B cell (primary cell): ENCODE measurements at regions not wholly inside any gene's neighbourhood (a gene's known extent, or its start where the extent isn't known, plus 50 kb on each side); places are given as distances from the start of the nearest gene placed in this dataset.
A peak's percentile ranks its signal among the peaks of the same experiment; 100 is the strongest.

ENCODE experiments used
- ATAC-seq: fragments of 200-7000 bp; cut with Tn5 transposase; one replicate; pipeline ENCODE4 v1.10.0; 2021; ENCODE audit warnings: low read depth, mild to moderate bottlenecking, moderate number of reproducible peaks, moderate library complexity
- CTCF ChIA-PET: fragments of 350-600 bp; sonication (Branson Sonifier 250); formaldehyde crosslinking; loops from one replicate; lab custom pipeline; 2021; ENCODE audit warnings: antibody characterized with exemption, inconsistent platforms; lab: Charles Lee
- POLR2A ChIA-PET: fragments of 350-600 bp; sonication (Branson Sonifier 250); formaldehyde crosslinking; loops from one replicate; lab custom pipeline; 2021; ENCODE audit warnings: antibody characterized with exemption; lab: Charles Lee
- DNase-seq: peaks from one replicate; pipeline ENCODE4 v3.0.0; 2013
- H2AFZ ChIP-seq: 2 replicates; pipeline ENCODE4 v1.6.1; 2012; ENCODE audit warnings: mild to moderate bottlenecking, low read depth, low read length; ENCODE audit not compliant: insufficient read depth, poor library complexity, severe bottlenecking
- H3K27ac ChIP-seq, 2 donors: 1 replicate in 1 of 2; 2 replicates in 1 of 2; pipeline ENCODE4 v1.5.1; 2012 to 2013; ENCODE audit warnings: low read length in 2 of 2, mild to moderate bottlenecking in 2 of 2, moderate library complexity in 1 of 2
- H3K27me3 ChIP-seq, 4 experiments: fragments of 200-600 bp in 1 of 4; sonication (generic) in 1 of 4; replicated peaks in 1 of 4; 1 replicate in 2 of 4; 2 replicates in 2 of 4; pipeline versions ENCODE4 v1.6.1 to v1.7.0; 2013 to 2016; ENCODE audit warnings: low read length in 3 of 4, mild to moderate bottlenecking in 2 of 4, mixed read lengths in 1 of 4, moderate library complexity in 1 of 4; ENCODE audit not compliant: insufficient read depth in 4 of 4, control insufficient read depth in 3 of 4; ENCODE audit errors: control extremely low read depth in 1 of 4
- H3K36me3 ChIP-seq, 2 experiments: replicated peaks in 1 of 2; 1 replicate in 1 of 2; 2 replicates in 1 of 2; pipeline versions ENCODE4 v1.6.1 to v1.7.1; 2013; ENCODE audit warnings: low read length in 1 of 2; ENCODE audit not compliant: insufficient read depth in 2 of 2, control insufficient read depth in 1 of 2; ENCODE audit errors: control extremely low read depth in 1 of 2, extremely low read depth in 1 of 2
- H3K4me1 ChIP-seq, 2 donors: fragments of 200-600 bp in 1 of 2; sonication (generic) in 1 of 2; 1 replicate in 1 of 2; 2 replicates in 1 of 2; pipeline versions ENCODE4 v1.5.1 to v1.6.1; 2013 to 2017; ENCODE audit warnings: low read length in 2 of 2; ENCODE audit not compliant: control insufficient read depth in 2 of 2, insufficient read depth in 2 of 2
- H3K4me2 ChIP-seq: replicated peaks from 2 replicates; pipeline ENCODE3; 2012; ENCODE audit warnings: mild to moderate bottlenecking, low read depth, low read length; ENCODE audit not compliant: poor library complexity, severe bottlenecking
- H3K4me3 ChIP-seq, 5 experiments: fragments of 200-600 bp in 1 of 5; sonication (generic) in 1 of 5; 1 replicate in 3 of 5; 2 replicates in 2 of 5; pipeline versions ENCODE4 v1.5.1 to v1.7.0; 2011 to 2016; ENCODE audit warnings: low read length in 4 of 5, mild to moderate bottlenecking in 4 of 5, low read depth in 2 of 5, control low read depth in 1 of 5, moderate library complexity in 1 of 5; ENCODE audit not compliant: insufficient read depth in 1 of 5; ENCODE audit errors: control extremely low read depth in 1 of 5, extremely low read depth in 1 of 5
- H3K79me2 ChIP-seq: fragments of 200-600 bp; sonication (generic); one replicate; pipeline ENCODE4 v1.6.0; 2016; ENCODE audit warnings: low read length; ENCODE audit not compliant: control insufficient read depth, insufficient read depth
- H3K9ac ChIP-seq: fragments of 200-600 bp; sonication (generic); 2 replicates; pipeline ENCODE4 v1.6.1; 2017; ENCODE audit warnings: mild to moderate bottlenecking, low read length, moderate library complexity
- H3K9me3 ChIP-seq, 3 donors: one replicate each; pipeline versions ENCODE4 v1.6.1 to v1.7.1; 2013; ENCODE audit warnings: low read length in 2 of 3; ENCODE audit not compliant: control insufficient read depth in 2 of 3, insufficient read depth in 1 of 3; ENCODE audit errors: control extremely low read depth in 1 of 3
- H4K20me1 ChIP-seq: 2 replicates; pipeline ENCODE4 v1.6.0; 2012; ENCODE audit warnings: mild to moderate bottlenecking, low read length; ENCODE audit not compliant: insufficient read depth, control insufficient read depth, poor library complexity, severe bottlenecking
- H3K27ac Mint-ChIP-seq: one replicate; pipeline ENCODE4 v1.8.0; 2021; ENCODE audit warnings: mixed read lengths
- H3K27me3 Mint-ChIP-seq: one replicate; pipeline ENCODE4 v1.8.0; 2021; ENCODE audit warnings: mixed read lengths
- H3K4me1 Mint-ChIP-seq: one replicate; pipeline ENCODE4 v1.8.0; 2021; ENCODE audit warnings: mixed read lengths
- H3K4me3 Mint-ChIP-seq: one replicate; pipeline ENCODE4 v1.8.0; 2021; ENCODE audit warnings: mixed read lengths
- H3K9me3 Mint-ChIP-seq: one replicate; pipeline ENCODE4 v1.8.0; 2022; ENCODE audit warnings: mixed read lengths; ENCODE audit not compliant: insufficient read depth
- CTCF ChIP-seq: fragments of 200-600 bp; IDR thresholded peaks from one replicate; pipeline ENCODE4 v1.8.0; 2022; ENCODE audit warnings: antibody characterized with exemption, mild to moderate bottlenecking
- EZH2 ChIP-seq: IDR thresholded peaks from 2 replicates; pipeline ENCODE4 v1.6.1; 2012; ENCODE audit warnings: borderline replicate concordance, low read depth, mild to moderate bottlenecking, moderate library complexity, low read length; ENCODE audit not compliant: insufficient read depth, poor library complexity, severe bottlenecking
- WGBS: methylation state at CpG from one replicate; pipeline ENCODE4 v1.1.5; 2013; ENCODE audit warnings: missing lambda C conversion rate; ENCODE audit not compliant: insufficient coverage; 5-methylcytosine and 5-hydroxymethylcytosine counted together
- intact Hi-C: fragments of 100-400 bp; cut with micrococcal nuclease; formaldehyde crosslinking; loops from one replicate; pipeline ENCODE4 v1.10.0; 2022

- no peaks in the 10 kb centered on the region for H3K79me2 ChIP-seq
- Mint-ChIP-seq H3K9me3 (peaks cover 2% of the 10 kb centered on the region), H3K27me3 (no peaks in the 10 kb centered on the region), H3K27ac (no peak overlapping the region), H3K4me3 (no peak overlapping the region), H3K4me1 (peaks cover 8% of the 10 kb centered on the region)
- DNase-seq (no peak), ATAC-seq (no peak)
- POLR2A ChIA-PET, result interaction anchor here (0.6 kb wide), 1 partner anchor 58 kb away, joined by 9 read pairs; no protein-coding TSS in a partner anchor
- H3K4me1 ChIP-seq, result peaks cover 0 to 3% of the 10 kb centered on the region in 2 donors
- TF ChIP-seq EZH2 (no peak), CTCF (no peak)
- H3K4me3 ChIP-seq, result no peak overlapping the region
- H3K9ac ChIP-seq, result no peak overlapping the region
- no peaks in the 10 kb centered on the region for H4K20me1 ChIP-seq
- no peak overlapping the region for H3K4me2 ChIP-seq
- CTCF ChIA-PET, result interaction anchor here (0.7 to 1.2 kb wide), 2 partner anchors 126 to 127 kb away, joined by 3 to 4 read pairs; no protein-coding TSS in a partner anchor
- peaks cover 0 to 4% (median 0%) of the 10 kb centered on the region in 3 donors for H3K9me3 ChIP-seq
- intact Hi-C loops, result no loop called here
- H3K36me3 ChIP-seq, result no peaks in the 10 kb centered on the region
- no peaks in the 10 kb centered on the region for H3K27me3 ChIP-seq
- H2AFZ ChIP-seq, result no peak overlapping the region
- no peak overlapping the region for H3K27ac ChIP-seq
Observed at GRCh38 chr7:121494516-121494915, 98.4 kb upstream of the FAM3C start.

DNA sequence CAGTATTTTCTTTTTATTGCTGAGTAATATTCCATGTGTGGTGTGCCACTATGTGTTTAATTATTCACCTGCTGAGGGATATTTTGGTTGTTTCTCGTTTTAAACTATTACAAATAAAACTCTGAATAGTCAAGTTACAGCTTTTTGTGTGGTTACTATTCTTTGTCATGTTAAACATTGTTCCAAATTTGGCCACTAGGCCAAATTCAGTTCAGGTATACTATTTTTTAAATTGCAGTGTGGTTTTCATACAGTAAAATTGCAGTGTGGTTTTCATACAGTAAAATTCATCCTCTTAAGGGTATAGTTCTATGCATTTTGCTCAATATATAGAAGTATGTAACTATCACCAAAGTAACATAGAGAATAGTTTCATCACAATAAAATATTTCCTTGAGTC, 97.4 kb upstream of the FAM3C start:
- Histone ChIP-seq H4K20me1 (no peaks in the 10 kb centered on the region), H3K9me3 (peaks cover 0 to 4% (median 0%) of the 10 kb centered on the region in 3 donors), H3K36me3 (no peaks in the 10 kb centered on the region), H3K9ac (no peak overlapping the region), H3K27ac (no peak overlapping the region), H2AFZ (no peak overlapping the region), H3K27me3 (no peaks in the 10 kb centered on the region), H3K4me2 (no peak overlapping the region), H3K79me2 (no peaks in the 10 kb centered on the region), H3K4me1 (peaks cover 0 to 3% of the 10 kb centered on the region in 2 donors), H3K4me3 (no peak overlapping the region)
- Mint-ChIP-seq H3K9me3 (peaks cover 2% of the 10 kb centered on the region), H3K27ac (no peak overlapping the region), H3K27me3 (no peaks in the 10 kb centered on the region), H3K4me1 (peaks cover 8% of the 10 kb centered on the region), H3K4me3 (no peak overlapping the region)
- TF ChIP-seq CTCF (peak; percentile 12), EZH2 (no peak)
- WGBS, result no CpG with 5 or more reads among the region's 1 CpG
- DNase-seq (no peak), ATAC-seq (no peak)
- intact Hi-C loops, result no loop called here
- CTCF ChIA-PET, result no interaction called here
- POLR2A ChIA-PET, result no interaction called here
